ENCODE measurements at regions not wholly inside any gene's neighbourhood (a gene's known extent, or its start where the extent isn't known, plus 50 kb on each side); places are given as distances from the start of the nearest gene placed in this dataset.

DNA sequence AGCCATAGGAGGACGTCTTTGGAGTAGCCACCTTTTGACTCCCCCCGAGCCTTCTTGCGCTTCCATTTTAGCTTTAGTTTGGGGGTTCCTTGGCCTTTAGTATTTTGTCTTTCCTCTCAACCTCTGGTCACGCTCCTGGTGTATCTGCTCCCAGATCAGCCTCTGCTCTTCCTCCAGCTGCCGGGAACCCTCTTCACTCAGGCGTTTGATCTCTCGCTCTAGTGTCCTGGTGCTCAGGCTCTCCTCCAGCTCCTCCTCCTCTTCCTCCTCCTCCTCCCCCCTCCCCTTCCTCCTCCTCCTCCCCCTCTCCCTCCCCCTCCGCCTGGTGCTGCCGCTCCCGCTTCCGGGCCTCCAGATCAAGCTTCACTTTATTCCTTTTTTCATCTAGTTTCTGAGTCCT is 1082.3 kb upstream of the TMEFF2 start:
- TF ChIP-seq POLR2AphosphoS5 (IDR thresholded peaks at IDR 0.05; ENCODE audit: low read depth, low read length), result no peak
- no peak for TF ChIP-seq RFX5 (IDR thresholded peaks at IDR 0.05; ENCODE audit: borderline replicate concordance, low read depth, low read length)
- TF ChIP-seq, protein P1, sequence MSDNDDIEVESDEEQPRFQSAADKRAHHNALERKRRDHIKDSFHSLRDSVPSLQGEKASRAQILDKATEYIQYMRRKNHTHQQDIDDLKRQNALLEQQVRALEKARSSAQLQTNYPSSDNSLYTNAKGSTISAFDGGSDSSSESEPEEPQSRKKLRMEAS (IDR thresholded peaks at IDR 0.05), result no peak
- TF ChIP-seq CHD2 (IDR thresholded peaks at IDR 0.05; ENCODE audit: low read length), result no peak
- TF ChIP-seq SIX5 (IDR thresholded peaks at IDR 0.05; ENCODE audit: low read depth, low read length), result no peak
- TF ChIP-seq, protein P2, sequence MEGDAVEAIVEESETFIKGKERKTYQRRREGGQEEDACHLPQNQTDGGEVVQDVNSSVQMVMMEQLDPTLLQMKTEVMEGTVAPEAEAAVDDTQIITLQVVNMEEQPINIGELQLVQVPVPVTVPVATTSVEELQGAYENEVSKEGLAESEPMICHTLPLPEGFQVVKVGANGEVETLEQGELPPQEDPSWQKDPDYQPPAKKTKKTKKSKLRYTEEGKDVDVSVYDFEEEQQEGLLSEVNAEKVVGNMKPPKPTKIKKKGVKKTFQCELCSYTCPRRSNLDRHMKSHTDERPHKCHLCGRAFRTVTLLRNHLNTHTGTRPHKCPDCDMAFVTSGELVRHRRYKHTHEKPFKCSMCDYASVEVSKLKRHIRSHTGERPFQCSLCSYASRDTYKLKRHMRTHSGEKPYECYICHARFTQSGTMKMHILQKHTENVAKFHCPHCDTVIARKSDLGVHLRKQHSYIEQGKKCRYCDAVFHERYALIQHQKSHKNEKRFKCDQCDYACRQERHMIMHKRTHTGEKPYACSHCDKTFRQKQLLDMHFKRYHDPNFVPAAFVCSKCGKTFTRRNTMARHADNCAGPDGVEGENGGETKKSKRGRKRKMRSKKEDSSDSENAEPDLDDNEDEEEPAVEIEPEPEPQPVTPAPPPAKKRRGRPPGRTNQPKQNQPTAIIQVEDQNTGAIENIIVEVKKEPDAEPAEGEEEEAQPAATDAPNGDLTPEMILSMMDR (IDR thresholded peaks at IDR 0.05; ENCODE audit: control extremely low read depth in 1 of 3, insufficient read depth in 1 of 3, low read depth in 1 of 3, low read length in 3 of 3), result no peak
- no peak for TF ChIP-seq POLR2A (IDR thresholded peaks at IDR 0.05; ENCODE audit: control extremely low read depth in 1 of 2, low read depth in 2 of 2, low read length in 2 of 2)
- no peak for TF ChIP-seq SIN3A (conservative IDR thresholded peaks at IDR 0.05 in 1 of 2, IDR thresholded peaks at IDR 0.05 in 1 of 2; ENCODE audit: low read depth in 1 of 2, low read length in 2 of 2)
